Ishikawa (cell line): ENCODE measurements at regions not wholly inside any gene's neighbourhood (a gene's known extent, or its start where the extent isn't known, plus 50 kb on each side); places are given as distances from the start of the nearest gene placed in this dataset.

Source experiments
- CEBPB ChIP-seq: IDR thresholded peaks from 2 replicates; pipeline ENCODE4 v1.6.1; 2012
- CREB1 ChIP-seq: IDR thresholded peaks from 2 replicates; pipeline ENCODE4 v1.6.1; 2012; ENCODE audit warnings: low read depth
- EGR1 ChIP-seq: IDR thresholded peaks from 2 replicates; pipeline ENCODE4 v1.6.1; 2012
- EP300 ChIP-seq: IDR thresholded peaks from 2 replicates; pipeline ENCODE4 v1.6.1; 2012; ENCODE audit warnings: borderline replicate concordance
- FOXM1 ChIP-seq: IDR thresholded peaks from 2 replicates; pipeline ENCODE4 v1.6.1; 2012; ENCODE audit warnings: low read depth, borderline replicate concordance
- MAX ChIP-seq: IDR thresholded peaks from 2 replicates; pipeline ENCODE4 v1.6.1; 2012
- NFIC ChIP-seq: IDR thresholded peaks from 2 replicates; pipeline ENCODE4 v1.6.1; 2012
- RAD21 ChIP-seq: IDR thresholded peaks from 2 replicates; pipeline ENCODE4 v1.6.1; 2012; ENCODE audit warnings: low read depth
- REST ChIP-seq: IDR thresholded peaks from 2 replicates; pipeline ENCODE4 v1.6.1; 2012; ENCODE audit warnings: low read depth, mild to moderate bottlenecking
- TAF1 ChIP-seq: IDR thresholded peaks from 2 replicates; pipeline ENCODE4 v1.6.1; 2012; ENCODE audit warnings: low read depth, mild to moderate bottlenecking
- TCF12 ChIP-seq: IDR thresholded peaks from 2 replicates; pipeline ENCODE4 v1.6.1; 2012; ENCODE audit warnings: low read depth
- TEAD4 ChIP-seq: IDR thresholded peaks from 2 replicates; pipeline ENCODE4 v1.6.1; 2012
- USF1 ChIP-seq: IDR thresholded peaks from 2 replicates; pipeline ENCODE4 v1.6.1; 2012
- YY1 ChIP-seq: IDR thresholded peaks from 2 replicates; pipeline ENCODE4 v1.6.1; 2012; ENCODE audit warnings: low read depth
- ZBTB7A ChIP-seq: IDR thresholded peaks from 2 replicates; pipeline ENCODE4 v1.6.1; 2012; ENCODE audit warnings: low read depth

GRCh38 chr1:62926681-62927252 is 142.8 kb downstream of the ATG4C start:
- TF ChIP-seq REST (no peak), NFIC (no peak), ZBTB7A (no peak), MAX (no peak), CREB1 (no peak), EP300 (no peak), YY1 (no peak), RAD21 (peak; percentile 1; the same call in 1 of the 2 replicates)

- TF ChIP-seq RAD21 (no peak), TCF12 (no peak), CEBPB (no peak), FOXM1 (no peak), CREB1 (no peak), REST (no peak), NFIC (no peak), EGR1 (no peak), TEAD4 (no peak), EP300 (no peak), TAF1 (no peak), USF1 (no peak), MAX (no peak), YY1 (no peak), ZBTB7A (no peak)
These were observed 145.0 kb downstream of the ATG4C start for GRCh38 chr1:62928885-62929284.

- TF ChIP-seq YY1 (no peak), RAD21 (no peak)
These were observed 153.8 kb downstream of the ATG4C start for GRCh38 chr1:62937634-62938296.

- TF ChIP-seq CREB1 (no peak), NFIC (no peak), TAF1 (no peak)
These were observed 157.8 kb downstream of the ATG4C start for GRCh38 chr1:62941780-62942179.

GRCh38 chr1:62946511-62946910 is 162.6 kb downstream of the ATG4C start:
- no peak for TF ChIP-seq REST
- TF ChIP-seq NFIC, result no peak
- no peak for TF ChIP-seq ZBTB7A
- no peak for TF ChIP-seq TAF1
- TF ChIP-seq TCF12, result no peak
- TF ChIP-seq CREB1, result no peak
- TF ChIP-seq TEAD4, result no peak

- TF ChIP-seq EGR1 (no peak), TEAD4 (peak; percentile 45; the same call in 1 of the 2 replicates)
These were observed 167.5 kb downstream of the ATG4C start for GRCh38 chr1:62951428-62951827.
